WI38 (cell line): ENCODE measurements at regions not wholly inside any gene's neighbourhood (a gene's known extent, or its start where the extent isn't known, plus 50 kb on each side); places are given as distances from the start of the nearest gene placed in this dataset.

Experiments used
- H3K4me3 ChIP-seq: 2 replicates; pipeline ENCODE4 v1.5.1; 2011; ENCODE audit warnings: low read depth, mild to moderate bottlenecking, control low read depth, low read length
- TF ChIP-seq, protein P1 (sequence below): IDR thresholded peaks from 2 replicates; pipeline ENCODE4 v1.5.1; 2012; ENCODE audit warnings: low read depth, mild to moderate bottlenecking, control low read depth, low read length

DNA sequence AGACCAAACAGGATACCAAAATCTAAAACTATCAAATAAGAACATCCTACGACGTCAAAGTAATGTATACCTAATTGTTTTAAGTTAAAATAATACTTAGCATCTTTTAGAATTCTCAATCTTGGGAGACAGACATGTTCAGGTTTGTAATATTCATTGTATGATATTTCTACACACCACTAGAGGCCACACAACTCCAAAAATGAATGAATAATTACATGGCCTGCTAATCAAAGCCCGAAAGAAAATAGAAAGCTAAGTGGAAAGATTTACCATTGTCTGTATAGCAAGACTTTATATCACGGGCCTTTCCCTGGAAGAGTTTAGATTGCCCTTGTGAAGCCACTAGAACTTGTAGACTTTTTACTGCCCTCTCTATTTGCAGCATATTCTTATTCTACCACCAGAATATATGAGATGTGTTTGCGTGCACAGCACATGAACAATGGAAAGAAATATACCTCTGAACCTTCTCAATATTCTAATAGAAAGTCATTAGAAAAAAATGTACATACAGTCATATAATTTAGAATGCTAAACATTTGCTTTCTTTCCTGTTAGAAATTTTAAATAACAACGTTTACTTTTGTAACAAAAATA lies 380.1 kb upstream of the NUDT12 start:
- no peak overlapping the region for H3K4me3 ChIP-seq
- TF ChIP-seq, protein P1, sequence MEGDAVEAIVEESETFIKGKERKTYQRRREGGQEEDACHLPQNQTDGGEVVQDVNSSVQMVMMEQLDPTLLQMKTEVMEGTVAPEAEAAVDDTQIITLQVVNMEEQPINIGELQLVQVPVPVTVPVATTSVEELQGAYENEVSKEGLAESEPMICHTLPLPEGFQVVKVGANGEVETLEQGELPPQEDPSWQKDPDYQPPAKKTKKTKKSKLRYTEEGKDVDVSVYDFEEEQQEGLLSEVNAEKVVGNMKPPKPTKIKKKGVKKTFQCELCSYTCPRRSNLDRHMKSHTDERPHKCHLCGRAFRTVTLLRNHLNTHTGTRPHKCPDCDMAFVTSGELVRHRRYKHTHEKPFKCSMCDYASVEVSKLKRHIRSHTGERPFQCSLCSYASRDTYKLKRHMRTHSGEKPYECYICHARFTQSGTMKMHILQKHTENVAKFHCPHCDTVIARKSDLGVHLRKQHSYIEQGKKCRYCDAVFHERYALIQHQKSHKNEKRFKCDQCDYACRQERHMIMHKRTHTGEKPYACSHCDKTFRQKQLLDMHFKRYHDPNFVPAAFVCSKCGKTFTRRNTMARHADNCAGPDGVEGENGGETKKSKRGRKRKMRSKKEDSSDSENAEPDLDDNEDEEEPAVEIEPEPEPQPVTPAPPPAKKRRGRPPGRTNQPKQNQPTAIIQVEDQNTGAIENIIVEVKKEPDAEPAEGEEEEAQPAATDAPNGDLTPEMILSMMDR = no peak

DNA sequence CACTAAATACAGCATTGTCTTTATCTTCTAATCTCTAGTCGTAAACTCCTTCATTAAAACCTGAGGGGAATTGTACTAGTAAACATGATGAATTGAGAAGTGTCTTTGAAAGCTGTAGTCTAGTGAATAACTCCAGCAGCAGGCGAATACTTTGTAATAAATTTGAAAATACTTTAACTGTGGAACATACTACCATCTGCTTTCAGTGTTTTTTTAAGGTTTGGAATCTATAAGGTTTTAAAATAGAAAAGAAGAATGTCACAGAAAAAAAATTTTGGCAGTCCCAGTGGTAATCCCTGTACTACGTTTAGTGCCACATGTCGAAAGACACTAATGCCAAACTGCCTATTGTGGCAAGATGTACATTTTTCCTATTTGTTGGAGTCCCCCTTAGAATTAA lies 379.0 kb upstream of the NUDT12 start:
- H3K4me3 ChIP-seq = no peak overlapping the region
- TF ChIP-seq, protein P1 = no peak

DNA sequence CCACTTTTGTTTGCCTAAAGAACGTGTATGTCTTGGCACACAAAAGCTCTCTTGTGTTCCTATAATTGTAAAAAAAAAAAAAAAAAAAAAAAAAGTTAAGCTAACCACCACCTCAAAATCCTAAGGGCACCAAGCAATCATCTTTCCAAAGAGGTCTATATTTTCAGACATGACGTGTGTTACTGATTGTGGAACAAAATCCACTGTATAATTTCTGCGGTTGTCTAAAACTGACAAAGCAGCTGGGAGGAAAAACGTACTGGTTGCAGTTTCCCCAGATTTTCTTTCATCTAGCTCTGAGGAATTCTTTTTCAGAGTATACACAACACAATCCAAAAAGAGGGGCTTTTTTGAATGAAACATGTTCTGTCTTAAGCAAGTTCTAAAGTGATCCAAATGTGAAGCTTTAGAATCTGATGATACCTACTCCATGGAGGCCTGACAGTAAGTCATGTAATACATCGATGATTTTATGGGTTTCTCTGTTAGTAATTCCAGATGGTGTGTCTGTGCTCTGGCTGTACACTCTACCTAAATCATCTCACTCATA lies 375.6 kb upstream of the NUDT12 start:
- TF ChIP-seq, protein P1 = no peak
- H3K4me3 ChIP-seq = no peak overlapping the region

DNA sequence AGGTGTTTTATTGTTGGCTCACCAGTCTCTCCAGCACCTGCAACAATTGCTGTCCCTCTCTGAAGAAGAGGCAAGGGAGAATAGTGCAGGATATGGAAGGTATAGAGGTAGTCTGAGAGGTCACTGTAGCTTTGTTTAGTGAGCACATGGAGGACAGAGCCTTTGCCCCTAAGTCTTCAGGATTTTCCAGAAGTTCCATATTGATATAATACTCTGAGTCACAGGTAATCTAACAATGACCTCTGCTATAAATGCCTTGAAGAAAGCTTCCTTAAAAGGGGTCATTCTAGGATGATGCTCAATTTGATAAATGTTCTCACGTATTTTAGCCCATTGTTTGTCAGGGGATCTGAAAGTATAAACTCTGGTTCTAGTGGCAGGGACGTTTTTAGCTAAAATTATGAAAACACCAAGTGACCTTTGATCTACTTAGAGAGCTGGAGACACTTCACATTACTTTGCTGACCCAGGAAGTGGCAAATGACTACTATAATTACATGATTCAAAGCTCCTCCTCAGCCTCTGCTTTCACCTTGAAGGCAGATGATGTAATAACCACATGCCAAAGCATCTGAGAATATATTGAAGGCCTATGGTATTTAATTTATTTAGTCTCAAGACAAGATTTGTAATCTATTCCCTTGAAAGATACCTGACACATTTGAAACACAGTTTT lies 366.9 kb upstream of the NUDT12 start:
- no peak overlapping the region for H3K4me3 ChIP-seq
- TF ChIP-seq, protein P1 = no peak

DNA sequence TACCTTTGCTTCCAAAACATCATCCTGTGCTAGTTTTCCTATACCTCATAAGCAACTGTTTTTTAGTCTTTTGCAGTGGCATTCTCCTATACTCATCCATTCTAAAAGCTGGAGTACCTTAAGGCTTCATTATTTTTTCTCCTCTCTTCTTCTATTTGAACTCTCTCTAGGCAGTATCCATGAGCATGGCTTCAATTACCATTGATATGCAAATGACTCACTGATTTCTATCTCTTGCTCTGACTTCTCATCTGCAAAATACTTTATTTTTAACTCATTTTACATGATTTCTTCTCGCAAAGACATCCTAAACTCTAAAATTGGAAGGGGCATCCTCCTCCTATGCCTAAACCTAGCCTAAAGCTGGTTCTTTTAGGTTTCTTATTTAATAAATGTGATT lies 365.1 kb upstream of the NUDT12 start:
- H3K4me3 ChIP-seq = no peak overlapping the region
- TF ChIP-seq, protein P1 = no peak

DNA sequence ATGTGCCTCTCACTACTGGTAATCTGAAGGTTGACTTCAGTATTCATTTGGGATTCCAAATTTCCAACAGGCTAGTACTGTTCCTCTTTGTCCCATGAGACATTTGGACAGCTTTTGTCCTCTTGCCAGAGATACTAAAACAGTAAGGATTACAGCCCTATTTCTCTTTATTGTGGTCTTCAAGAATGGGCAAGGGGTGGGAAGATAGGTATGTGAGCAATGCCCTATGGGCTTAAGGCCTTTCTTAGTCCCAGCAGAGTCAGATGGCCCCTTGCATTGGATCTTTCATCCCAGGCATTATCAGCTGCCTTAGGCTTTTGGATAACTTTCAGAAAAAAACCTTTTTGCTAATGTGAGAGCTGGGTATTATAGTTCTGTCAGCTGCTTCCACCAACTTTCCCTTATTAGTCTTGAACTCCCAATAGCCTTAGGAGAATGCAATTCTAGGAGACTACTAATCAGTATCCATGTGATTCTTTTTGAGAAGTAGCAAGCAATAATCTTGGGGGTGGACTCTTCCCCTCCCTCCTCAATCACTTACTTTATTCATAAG lies 361.1 kb upstream of the NUDT12 start:
- TF ChIP-seq, protein P1 = no peak
- no peak overlapping the region for H3K4me3 ChIP-seq

DNA sequence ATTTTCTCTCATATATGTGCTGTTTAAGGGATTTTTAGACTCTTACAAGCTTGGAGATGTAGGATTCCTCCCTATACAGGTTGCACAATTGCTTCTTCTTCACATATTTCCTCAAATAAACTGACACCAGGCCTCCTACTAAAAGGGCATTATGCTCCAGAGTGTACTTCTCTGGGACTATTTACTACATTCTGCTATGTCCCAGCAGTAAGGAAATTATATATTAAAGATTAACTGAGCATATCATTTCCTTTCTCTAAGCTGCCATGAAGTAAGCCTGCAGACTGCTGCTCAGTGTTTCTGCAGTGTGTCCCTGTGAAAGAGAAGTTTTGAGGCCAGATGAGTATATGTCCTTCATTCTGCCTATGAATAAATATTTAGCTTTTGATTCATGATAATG lies 356.9 kb upstream of the NUDT12 start:
- TF ChIP-seq, protein P1 = no peak
- no peak overlapping the region for H3K4me3 ChIP-seq
